ENCODE measurements at regions not wholly inside any gene's neighbourhood (a gene's known extent, or its start where the extent isn't known, plus 50 kb on each side); places are given as distances from the start of the nearest gene placed in this dataset.

DNA sequence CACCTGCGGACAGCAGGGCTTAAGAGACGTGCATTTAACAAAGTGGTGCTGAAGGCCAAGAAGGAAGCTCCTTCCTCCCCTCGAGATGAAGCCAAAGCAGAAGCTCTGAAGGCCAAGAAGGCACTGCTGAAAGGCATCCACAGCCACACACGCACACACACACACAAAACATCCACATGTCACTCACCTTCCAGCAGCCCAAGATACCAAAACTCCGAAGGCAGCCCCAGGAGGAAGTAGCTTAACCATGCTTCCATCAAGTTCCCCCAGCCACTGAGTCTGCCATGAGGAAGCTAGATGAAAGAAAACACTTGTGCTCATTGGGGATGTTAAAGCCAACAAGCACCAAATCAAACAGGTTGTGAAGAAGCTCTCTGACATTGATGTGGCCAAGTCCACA, 175.7 kb upstream of the POU3F3 start:
- TF ChIP-seq EZH2phosphoT487 (IDR thresholded peaks at IDR 0.05; ENCODE audit: insufficient read depth, low read depth) (no peak), EZH2 (IDR thresholded peaks at IDR 0.05; ENCODE audit: insufficient read depth, poor library complexity, severe bottlenecking) (no peak)

Measured in GM23248 (cell line).